PFSK-1 (cell line): ENCODE measurements at regions not wholly inside any gene's neighbourhood (a gene's known extent, or its start where the extent isn't known, plus 50 kb on each side); places are given as distances from the start of the nearest gene placed in this dataset.

Experiments used
- FOXP2 ChIP-seq: optimal IDR thresholded peaks from 2 replicates; pipeline ENCODE3; 2011; ENCODE audit warnings: borderline replicate concordance, control low read depth, inconsistent platforms; ENCODE audit not compliant: insufficient read depth; ENCODE audit errors: extremely low read length, extremely low read depth
- POLR2AphosphoS5 ChIP-seq: IDR thresholded peaks from 2 replicates; pipeline ENCODE4 v1.6.1; 2012; ENCODE audit warnings: low read depth, mild to moderate bottlenecking, control low read depth, low read length, moderate library complexity
- SIN3A ChIP-seq: IDR thresholded peaks from 2 replicates; pipeline ENCODE4 v1.6.1; 2012; ENCODE audit warnings: mild to moderate bottlenecking, low read length, moderate library complexity, borderline replicate concordance; ENCODE audit not compliant: insufficient read depth
- TAF1 ChIP-seq: IDR thresholded peaks from 2 replicates; pipeline ENCODE4 v1.6.1; 2012; ENCODE audit warnings: low read length, control low read depth, borderline replicate concordance; ENCODE audit not compliant: insufficient read depth
- TF ChIP-seq, protein P1 (sequence below), 2 experiments: IDR thresholded peaks; 2 replicates each; pipeline versions ENCODE4 v1.6.1 to v1.8.0; 2011 to 2012; ENCODE audit warnings: low read depth in 2 of 2, low read length in 2 of 2, control low read depth in 1 of 2, inconsistent platforms in 1 of 2, mild to moderate bottlenecking in 1 of 2, moderate library complexity in 1 of 2; ENCODE audit not compliant: insufficient read depth in 1 of 2

DNA sequence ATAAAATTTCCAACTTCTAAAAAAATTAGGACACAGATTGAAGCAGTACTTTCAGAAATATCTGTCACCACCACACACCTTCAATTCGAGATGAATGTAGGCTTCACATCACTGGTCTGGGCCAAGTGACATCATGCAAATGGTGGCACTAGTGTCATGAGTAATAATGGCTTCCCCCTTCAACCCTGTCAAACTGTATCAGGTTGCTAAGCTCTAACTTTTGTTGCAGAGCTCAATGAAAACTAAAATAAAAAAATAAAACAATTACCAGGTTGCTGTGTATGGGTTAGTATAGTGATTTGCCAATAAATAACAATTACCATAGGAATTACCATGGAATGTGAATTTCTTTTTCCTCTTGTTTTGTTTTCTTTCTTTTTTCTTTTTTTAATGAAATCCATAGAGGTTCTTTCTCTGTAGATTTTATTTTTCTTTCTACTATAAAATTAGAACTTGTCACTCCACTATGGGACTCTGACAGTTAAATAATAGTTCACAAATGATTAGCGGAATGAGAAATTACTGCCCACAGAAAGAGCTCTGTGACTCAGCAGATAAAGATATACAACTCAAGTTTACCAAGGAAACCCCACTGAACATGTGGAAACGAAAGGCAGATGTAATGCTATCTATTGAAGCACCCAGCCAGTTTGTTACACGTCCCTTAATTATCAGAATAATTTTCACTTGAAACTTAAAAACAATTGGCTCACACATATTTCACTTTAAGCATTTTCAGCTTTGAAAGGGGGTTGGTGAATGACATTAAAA, 783.8 kb upstream of the WWC1 start:
- TF ChIP-seq POLR2AphosphoS5 (no peak), SIN3A (no peak), TAF1 (no peak), FOXP2 (no peak)
- TF ChIP-seq, protein P1, sequence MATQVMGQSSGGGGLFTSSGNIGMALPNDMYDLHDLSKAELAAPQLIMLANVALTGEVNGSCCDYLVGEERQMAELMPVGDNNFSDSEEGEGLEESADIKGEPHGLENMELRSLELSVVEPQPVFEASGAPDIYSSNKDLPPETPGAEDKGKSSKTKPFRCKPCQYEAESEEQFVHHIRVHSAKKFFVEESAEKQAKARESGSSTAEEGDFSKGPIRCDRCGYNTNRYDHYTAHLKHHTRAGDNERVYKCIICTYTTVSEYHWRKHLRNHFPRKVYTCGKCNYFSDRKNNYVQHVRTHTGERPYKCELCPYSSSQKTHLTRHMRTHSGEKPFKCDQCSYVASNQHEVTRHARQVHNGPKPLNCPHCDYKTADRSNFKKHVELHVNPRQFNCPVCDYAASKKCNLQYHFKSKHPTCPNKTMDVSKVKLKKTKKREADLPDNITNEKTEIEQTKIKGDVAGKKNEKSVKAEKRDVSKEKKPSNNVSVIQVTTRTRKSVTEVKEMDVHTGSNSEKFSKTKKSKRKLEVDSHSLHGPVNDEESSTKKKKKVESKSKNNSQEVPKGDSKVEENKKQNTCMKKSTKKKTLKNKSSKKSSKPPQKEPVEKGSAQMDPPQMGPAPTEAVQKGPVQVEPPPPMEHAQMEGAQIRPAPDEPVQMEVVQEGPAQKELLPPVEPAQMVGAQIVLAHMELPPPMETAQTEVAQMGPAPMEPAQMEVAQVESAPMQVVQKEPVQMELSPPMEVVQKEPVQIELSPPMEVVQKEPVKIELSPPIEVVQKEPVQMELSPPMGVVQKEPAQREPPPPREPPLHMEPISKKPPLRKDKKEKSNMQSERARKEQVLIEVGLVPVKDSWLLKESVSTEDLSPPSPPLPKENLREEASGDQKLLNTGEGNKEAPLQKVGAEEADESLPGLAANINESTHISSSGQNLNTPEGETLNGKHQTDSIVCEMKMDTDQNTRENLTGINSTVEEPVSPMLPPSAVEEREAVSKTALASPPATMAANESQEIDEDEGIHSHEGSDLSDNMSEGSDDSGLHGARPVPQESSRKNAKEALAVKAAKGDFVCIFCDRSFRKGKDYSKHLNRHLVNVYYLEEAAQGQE (IDR thresholded peaks at IDR 0.05; ENCODE audit: insufficient read depth in 1 of 2, low read depth in 2 of 2, low read length in 2 of 2): no peak
